ENCODE measurements at regions not wholly inside any gene's neighbourhood (a gene's known extent, or its start where the extent isn't known, plus 50 kb on each side); places are given as distances from the start of the nearest gene placed in this dataset.
A peak's percentile ranks its signal among the peaks of the same experiment; 100 is the strongest.

- DNase-seq = no peak
These were observed 132.3 kb upstream of the RASGRP1 start for GRCh38 chr15:38696790-38697495.

- DNase-seq = no peak
These were observed 133.6 kb upstream of the RASGRP1 start for GRCh38 chr15:38698254-38698653.

- peak; percentile 44 to 79 for DNase-seq
These were observed 135.1 kb upstream of the RASGRP1 start for GRCh38 chr15:38699633-38700230.

GRCh38 chr15:38701149-38701548 is 136.5 kb upstream of the RASGRP1 start:
- DNase-seq = no peak

GRCh38 chr15:38702178-38702912 is 137.7 kb upstream of the RASGRP1 start:
- DNase-seq = no peak

- no peak for DNase-seq
These were observed 141.0 kb upstream of the RASGRP1 start for GRCh38 chr15:38705436-38706219.

- DNase-seq = no peak
These were observed 142.3 kb upstream of the RASGRP1 start for GRCh38 chr15:38706956-38707355.

GRCh38 chr15:38707802-38708671 is 143.4 kb upstream of the RASGRP1 start:
- peak; percentile 19 to 55 for DNase-seq

- no peak for DNase-seq
These were observed 144.1 kb upstream of the RASGRP1 start for GRCh38 chr15:38708672-38709180.

GRCh38 chr15:38709196-38709595 is 144.6 kb upstream of the RASGRP1 start:
- DNase-seq = no peak

GRCh38 chr15:38714309-38715072 is 149.9 kb upstream of the RASGRP1 start:
- DNase-seq = no peak

- DNase-seq = no peak
These were observed 156.4 kb upstream of the RASGRP1 start for GRCh38 chr15:38720893-38721567.

- no peak for DNase-seq
These were observed 156.9 kb upstream of the RASGRP1 start for GRCh38 chr15:38721568-38721945.

GRCh38 chr15:38722236-38722635 is 157.6 kb upstream of the RASGRP1 start:
- DNase-seq = no peak

- no peak for DNase-seq
These were observed 160.2 kb upstream of the RASGRP1 start for GRCh38 chr15:38724827-38725226.

GRCh38 chr15:38726187-38726586 is 161.6 kb upstream of the RASGRP1 start:
- DNase-seq = no peak

- no peak for DNase-seq
These were observed 168.7 kb upstream of the RASGRP1 start for GRCh38 chr15:38733331-38733730.

- no peak for DNase-seq
These were observed 175.6 kb upstream of the RASGRP1 start for GRCh38 chr15:38740206-38740605.

GRCh38 chr15:38743147-38743546 is 178.5 kb upstream of the RASGRP1 start:
- DNase-seq = peak; percentile 2 to 33

- DNase-seq = no peak
These were observed 180.5 kb upstream of the RASGRP1 start for GRCh38 chr15:38745126-38745525.

- no peak for DNase-seq
These were observed 181.0 kb upstream of the RASGRP1 start for GRCh38 chr15:38745626-38746025.
